HG03139 (cell line): ENCODE measurements at regions not wholly inside any gene's neighbourhood (a gene's known extent, or its start where the extent isn't known, plus 50 kb on each side); places are given as distances from the start of the nearest gene placed in this dataset.
A peak's percentile ranks its signal among the peaks of the same experiment; 100 is the strongest.
"Not testable (repeated sequence)": the region's sequence is repeated elsewhere in the genome, so short reads cannot be mapped to it uniquely, and the experiment has no call there.

Experiments
- ATAC-seq: cut with Tn5 transposase; IDR thresholded peaks from one replicate; pipeline ENCODE4 v1.9.1; 2021; ENCODE audit not compliant: unreplicated experiment

- ATAC-seq = no peak
Measured at GRCh38 chrX:42832764-42833549, 55.0 kb upstream of the PPP1R2C start.

DNA sequence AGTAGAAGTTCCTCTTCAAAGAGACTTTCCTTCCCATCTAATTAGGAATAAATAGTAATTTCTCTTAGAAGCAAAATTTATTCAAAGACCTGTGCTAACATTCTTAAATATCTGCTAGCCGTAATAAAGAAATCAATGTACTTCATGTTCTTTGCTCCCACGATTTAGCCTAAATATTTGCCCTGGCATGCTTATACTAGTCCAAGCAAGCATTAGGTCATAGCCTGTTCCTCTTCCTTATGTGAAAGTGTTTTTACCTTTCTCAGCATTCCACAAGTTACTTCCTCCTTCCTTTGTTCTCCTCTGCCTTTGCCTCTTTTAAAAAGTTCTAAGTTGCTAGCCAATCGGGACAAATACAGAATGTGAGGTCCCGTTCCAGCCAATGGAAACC is 55.6 kb upstream of the PPP1R2C start:
- ATAC-seq = not testable (repeated sequence)

GRCh38 chrX:42837101-42837726 is 59.3 kb upstream of the PPP1R2C start:
- ATAC-seq = no peak

DNA sequence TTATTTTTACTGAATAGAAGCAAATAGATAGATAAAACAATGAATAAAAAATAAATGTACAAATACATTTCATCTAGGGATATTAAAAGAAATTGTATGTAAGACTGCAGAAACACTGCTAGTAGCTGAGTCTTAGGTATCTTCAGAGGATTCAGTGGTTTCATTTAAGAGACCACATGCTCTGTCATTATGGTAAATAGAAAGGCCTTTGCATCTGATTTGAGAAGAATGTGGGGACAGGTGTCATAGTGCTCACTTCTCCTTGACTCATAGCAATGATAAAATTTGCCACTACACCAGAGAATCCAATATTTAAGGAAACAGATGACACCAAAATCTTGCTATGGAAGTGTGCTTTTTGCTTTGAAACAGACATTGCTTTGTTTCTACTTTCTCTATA is 59.8 kb upstream of the PPP1R2C start:
- peak; percentile 65 for ATAC-seq

GRCh38 chrX:42839632-42840031 is 61.7 kb upstream of the PPP1R2C start:
- no peak for ATAC-seq

DNA sequence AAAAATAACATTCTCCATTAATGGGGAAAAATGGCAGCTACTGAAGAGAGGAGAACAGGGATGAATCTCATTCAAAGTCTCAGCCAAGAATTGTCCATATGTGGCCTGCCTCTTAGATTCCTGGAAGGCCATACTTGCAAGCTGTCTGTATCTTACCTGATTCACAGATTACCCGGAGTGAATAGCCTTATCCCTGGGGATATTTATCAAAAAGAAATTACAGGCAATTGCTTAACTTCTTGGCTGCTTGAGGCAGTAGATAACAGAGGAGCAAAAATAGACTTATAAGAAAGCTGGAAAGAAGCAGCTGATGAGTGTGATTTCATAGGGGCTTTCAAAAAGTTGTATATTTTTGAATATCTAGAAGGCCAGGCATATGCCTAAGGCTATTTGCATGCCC is 68.8 kb upstream of the PPP1R2C start:
- ATAC-seq = no peak

DNA sequence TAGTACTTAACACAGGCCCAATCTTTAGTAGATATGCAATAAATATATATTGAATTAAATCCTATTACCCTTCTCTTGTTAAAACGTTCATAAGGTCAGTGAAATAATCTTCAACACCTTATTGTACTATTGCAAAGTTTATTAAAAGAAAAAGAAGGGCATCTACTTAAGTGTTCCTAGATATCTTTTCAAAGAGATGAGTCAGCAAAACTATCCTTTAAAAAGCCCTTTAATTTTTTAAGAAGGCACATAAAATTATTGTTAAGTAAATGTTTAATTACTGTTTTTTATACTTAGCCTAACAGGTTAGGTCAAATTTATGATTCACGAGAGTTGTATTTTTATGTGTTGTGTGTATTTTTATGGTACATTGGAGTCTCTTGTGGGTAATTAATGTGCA is 77.3 kb upstream of the PPP1R2C start:
- no peak for ATAC-seq

DNA sequence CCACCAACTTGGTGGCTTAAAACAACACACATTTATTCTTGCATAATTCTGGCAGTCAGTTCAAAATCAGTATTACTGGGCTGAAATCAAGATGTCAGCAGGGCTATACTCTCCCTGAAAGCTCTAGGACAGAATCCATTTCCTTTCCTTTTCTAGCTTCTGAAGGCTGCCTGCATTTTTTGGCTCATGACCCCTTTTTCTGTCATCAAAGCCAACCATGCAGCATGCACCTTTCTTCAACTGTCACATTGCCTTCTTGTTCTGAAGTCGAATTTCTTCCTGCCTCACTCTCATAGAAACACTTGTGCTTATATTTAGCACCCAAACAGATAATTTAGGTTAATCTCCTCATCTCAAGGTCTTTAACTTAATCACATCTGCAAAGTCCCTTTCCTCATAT is 79.8 kb upstream of the PPP1R2C start:
- ATAC-seq = no peak

DNA sequence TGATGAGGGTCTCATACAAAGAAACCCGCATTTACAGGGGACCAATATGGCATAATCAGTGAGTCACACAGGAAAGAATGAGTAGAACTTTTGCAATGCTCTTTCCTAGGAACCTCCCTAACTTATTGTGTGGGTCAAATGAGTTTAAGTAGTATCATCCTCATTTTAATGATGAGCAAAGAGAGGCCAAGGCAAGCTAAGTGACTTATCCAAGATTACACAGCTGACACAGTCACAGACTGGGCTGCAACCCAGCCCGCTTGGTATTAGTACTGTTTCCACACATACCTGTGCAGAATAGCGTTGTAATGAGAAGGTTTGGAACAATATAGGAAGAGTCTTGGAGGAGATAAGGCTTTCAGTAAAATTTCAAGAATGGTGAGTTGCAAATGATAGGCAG is 91.0 kb upstream of the PPP1R2C start:
- no peak for ATAC-seq

DNA sequence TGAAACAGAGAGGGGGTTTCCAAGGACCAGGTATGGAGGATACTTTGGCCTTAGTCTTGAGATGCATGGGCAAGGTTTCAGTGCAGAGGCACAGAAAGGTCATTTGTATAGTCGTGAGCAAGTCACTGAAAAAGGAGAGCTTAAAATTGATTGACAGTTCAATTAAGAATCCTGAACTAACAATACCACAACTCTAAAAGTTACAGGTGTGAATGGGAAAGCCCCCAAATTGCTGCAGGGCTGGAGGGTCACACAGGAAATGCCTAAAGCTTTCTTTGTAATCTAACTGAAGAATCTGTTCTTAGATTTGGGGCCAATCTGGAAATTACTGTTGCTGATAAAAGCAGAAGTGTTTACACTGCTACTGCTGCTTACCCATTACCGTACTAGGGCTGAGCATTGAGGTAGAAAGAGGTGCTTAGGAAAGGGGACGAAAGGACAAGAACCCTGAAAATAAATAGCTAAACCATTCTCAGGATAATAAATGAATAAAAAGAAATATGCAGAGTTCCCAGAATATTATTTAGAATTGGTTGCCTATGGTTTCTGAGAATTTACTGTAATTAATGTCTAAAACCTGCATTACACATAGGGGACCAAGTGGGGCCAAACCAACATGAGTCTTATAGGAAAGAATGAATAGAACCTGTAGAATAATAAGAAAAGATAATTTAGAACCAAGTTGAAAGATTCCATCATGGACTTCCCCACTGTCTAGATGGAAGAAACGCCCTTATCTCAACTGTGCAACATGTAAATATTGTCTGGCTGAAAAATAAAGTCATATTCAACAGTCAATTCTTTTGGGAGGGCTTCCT is 91.9 kb upstream of the PPP1R2C start:
- peak; percentile 82 for ATAC-seq

DNA sequence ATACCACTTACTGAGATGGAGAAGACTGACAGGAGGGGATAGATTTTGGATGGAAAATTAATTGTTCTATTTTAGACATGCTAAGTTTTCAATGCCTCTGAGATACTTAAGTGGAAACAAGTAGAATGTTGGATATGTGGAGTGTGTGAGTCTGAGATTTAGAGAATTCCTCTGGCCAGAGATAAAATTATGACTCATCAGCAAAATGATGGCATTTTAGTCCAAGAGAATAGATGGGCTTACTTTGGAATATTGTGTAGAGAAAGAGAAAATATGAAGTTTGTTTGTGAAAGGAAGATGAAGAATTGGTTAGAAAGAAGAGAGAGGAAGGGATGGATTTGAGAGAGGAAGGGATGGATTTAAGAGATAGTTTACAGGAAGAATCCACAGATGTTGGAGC is 108.6 kb upstream of the PPP1R2C start:
- ATAC-seq = no peak

DNA sequence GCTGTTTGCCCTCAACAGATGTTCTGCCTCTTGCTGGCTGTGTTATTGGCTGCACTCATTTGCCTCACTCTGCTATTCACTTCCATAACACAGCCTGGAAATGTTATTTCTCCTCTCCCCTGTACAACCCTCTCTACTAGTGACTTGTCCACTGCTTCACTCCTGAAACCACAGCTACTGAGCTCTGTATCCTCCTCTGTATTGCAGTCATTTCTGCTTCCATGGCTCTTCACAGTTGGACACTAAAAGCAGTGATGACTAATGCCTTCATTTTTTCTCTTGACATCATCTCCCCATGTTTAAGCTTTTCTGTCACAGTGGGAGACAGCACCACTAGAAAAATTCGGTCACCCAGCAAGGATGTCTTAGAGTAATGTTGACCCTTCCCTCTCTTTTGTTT is 123.0 kb upstream of the PPP1R2C start:
- ATAC-seq = no peak

DNA sequence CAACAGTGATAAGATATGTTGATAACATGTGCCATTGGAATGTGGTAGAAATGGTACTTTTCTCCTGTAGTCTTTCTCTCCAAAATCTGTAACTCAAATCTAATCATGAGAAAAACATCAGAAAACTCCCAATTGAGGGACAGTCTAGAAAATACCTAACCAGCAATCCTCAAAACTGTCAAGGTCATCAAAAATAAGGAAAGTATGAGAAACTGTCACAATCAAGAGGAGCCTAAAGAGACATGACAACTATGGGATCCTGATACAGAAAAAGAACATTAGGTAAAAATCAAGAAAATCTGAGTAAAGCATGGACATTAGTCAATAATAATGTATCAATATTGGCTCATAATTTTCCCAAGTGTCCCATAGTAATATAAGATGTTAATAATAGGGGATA is 124.5 kb upstream of the PPP1R2C start:
- ATAC-seq = no peak

- ATAC-seq = no peak
Measured at GRCh38 chrX:42920752-42921151, 142.8 kb upstream of the PPP1R2C start.

DNA sequence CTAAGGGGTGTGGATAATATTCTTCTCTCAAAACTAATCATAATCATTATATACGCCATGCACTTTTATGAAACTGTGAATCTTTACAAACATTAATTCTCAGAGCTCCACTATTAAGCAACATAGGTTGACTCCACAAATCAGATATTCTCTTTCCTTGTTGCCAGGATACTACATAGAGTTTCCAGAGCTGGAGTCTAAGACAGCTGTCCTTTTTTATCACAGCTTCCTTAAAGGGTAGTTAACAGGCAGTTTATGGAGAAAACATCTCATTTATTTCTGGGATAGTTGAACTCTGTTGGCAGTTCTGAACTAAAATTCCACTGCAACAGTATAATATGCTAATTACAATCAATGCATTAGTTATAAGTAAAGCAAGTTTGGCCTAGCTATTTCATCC is 152.1 kb upstream of the PPP1R2C start:
- no peak for ATAC-seq

- ATAC-seq = no peak
Measured at GRCh38 chrX:42930951-42931350, 153.0 kb upstream of the PPP1R2C start.

- no peak for ATAC-seq
Measured at GRCh38 chrX:42933187-42933586, 155.2 kb upstream of the PPP1R2C start.

- peak; percentile 89 for ATAC-seq
Measured at GRCh38 chrX:42934020-42934726, 156.2 kb upstream of the PPP1R2C start.

DNA sequence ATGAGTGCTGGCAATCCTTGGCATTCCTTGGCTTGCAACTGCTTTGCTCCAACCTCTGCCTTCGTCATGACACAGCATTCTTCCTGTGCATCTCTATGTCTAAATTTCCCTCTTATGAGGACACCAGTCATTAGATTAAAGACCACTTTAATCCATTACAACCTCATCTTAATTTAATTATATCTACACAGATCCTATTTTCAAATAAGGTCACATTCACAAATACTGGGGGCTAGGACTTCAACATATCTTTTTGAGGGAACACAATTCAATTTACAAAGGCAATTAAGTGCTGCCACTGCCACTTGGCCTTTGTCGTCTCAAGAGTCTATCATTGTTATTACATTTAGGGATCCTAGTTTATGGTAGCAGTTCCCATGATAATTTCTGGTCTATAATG is 163.7 kb upstream of the PPP1R2C start:
- no peak for ATAC-seq

DNA sequence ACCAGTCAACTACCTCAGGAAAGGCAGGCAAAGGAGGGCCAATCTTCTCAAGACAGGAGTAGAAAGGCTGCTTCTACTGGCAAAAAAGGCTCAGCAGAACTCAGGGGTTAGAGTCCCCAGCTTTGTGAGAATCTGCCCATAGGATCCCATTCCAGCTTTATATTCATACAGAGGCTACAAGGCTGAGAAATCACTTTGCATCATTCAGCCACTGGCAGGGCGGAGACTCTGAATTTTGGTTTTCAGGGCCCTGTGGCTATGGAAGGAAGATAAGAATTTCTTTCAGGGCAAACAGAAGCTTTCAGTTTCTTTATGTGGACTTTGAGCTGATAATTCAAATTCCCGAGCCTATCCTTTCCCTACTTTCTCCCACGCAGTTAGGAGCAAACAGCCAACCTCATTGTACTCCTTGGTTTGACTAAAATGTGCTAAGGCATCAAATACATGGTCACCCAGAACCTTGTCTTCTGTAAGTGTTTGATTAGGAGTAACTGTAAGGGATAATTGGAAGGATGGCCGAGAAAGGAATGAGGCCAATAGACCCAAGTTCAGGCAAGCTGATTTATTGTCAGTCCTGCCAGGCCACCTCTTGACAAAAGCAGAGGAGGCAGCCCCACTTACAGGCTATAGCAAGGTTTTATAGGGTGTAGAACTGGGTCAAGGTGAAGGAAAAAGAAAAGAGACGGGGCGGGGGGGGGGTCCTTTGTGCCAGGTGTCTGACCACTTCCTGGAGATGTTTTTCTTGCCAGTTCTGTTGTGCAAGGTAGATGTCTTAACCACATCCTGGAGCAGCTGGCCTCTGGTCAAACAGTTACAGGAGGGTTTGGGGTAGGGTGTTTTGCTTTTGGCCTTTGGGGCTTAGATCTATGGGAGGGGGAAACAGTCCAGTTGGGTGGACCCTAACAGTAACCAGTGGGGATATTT is 165.3 kb upstream of the PPP1R2C start:
- peak; percentile 69 for ATAC-seq
